Activated gamma-delta T cell treated with Interleukin-2 at 50 U/mL for 16 hours (primary cell): ENCODE measurements at regions not wholly inside any gene's neighbourhood (a gene's known extent, or its start where the extent isn't known, plus 50 kb on each side); places are given as distances from the start of the nearest gene placed in this dataset.
"Not testable (repeated sequence)": the region's sequence is repeated elsewhere in the genome, so short reads cannot be mapped to it uniquely, and the experiment has no call there.

ENCODE experiments used
- DNase-seq: peaks from one replicate; pipeline ENCODE4 v3.0.0-alpha.2; 2020

DNA sequence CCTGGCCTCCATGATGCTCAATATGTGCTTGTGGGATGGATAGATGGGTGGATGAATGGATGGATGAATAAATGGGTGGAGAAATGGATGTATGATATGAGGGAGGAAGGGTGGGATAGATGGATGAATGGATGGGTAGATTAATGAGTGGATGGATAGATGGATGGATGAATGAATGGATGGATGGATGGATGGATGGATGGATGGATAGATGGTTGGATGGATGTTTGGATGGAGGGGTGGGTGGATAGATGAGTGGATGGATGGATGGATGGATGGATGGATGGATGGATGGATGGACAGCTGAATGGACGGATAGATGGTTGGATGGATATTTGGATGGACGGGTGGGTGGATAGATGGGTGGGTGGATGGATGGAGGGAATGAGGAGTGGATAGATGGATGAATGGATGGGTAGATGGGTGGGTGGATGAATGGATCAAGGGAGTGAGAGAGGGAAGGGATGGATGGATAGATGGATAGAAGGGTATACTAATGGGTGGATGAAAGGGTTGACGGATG is 139.4 kb downstream of the CEBPB start:
- no peak for DNase-seq

DNA sequence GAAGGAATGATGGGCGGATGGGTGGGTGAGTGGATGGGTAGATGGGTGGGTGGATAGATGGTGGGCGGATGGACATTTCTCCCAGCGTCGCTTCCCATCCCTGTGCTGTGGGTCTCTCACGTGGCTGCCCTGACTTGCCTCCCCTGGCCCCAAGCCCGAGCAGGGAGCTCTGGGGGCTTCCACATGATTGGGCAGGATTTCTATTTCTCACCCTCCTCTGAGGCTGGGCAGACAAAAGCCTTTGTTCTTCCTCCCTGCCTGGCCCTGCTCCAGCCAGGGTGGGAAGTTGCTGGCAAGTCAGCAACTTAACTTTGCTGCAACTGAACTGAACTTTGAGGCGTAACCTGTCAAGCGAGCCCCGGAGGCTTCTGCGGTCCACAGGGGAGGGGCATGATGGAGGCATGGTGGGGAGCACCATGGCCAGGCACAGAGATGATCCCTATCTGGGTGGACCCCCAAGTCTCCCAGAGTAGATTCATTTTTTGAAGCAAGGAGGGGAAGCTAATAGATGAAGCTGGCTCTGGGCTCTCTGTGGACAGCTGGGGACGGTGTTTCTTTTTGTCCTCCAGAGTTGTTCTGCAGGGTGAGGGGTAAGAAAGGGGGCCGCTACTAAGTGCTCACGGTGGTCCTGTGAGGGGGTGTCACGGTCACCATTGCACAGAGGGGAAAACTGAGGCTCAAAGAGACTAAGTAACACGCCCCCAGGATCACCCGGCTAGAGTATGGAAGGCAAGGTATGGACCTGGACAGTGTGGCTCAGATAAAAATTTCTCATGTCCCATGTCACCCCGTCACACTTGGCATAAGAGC is 140.1 kb downstream of the CEBPB start:
- DNase-seq, result no peak

DNA sequence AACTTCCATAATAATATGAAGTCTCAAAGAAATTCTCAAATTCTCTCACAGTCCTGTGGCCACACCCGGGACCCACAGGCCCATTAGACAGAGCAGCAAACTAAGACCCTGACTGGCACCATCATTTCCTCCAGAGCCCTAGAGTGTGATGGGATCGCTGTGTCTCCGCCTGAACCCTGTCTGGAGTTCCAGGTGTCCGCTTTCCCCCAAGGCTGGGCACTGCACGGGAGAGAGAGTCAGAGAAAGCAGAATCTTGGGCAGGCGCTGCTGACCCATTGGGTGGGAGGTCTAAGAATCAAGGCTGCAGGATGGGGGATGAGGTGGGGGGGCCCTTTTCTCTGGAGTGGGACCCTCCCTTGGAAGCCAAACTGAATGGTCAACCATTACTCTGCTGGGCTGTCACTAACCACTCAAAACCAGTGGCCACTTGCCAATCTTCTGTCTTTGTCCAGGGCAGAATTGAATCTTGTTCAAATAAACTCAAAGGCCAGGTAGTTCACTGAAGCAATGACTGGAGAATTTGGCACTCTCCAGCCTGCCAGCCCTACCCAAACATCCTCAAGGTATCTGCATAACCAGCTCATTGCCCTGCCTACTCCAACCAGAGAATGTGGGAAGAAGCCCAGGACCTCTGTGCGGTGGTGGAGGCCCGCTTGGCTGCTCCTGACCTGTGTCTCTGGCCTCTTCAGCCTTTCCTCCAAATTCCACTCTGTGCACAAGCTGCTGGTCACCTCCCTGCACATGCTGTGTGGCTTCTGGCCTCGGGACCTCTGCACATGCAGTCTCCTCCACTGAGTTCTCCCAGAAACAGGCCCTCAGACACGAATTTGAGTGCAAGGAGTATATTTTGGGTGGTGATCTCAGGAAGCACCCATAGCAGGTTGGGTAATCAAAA is 141.1 kb downstream of the CEBPB start:
- DNase-seq, result no peak

DNA sequence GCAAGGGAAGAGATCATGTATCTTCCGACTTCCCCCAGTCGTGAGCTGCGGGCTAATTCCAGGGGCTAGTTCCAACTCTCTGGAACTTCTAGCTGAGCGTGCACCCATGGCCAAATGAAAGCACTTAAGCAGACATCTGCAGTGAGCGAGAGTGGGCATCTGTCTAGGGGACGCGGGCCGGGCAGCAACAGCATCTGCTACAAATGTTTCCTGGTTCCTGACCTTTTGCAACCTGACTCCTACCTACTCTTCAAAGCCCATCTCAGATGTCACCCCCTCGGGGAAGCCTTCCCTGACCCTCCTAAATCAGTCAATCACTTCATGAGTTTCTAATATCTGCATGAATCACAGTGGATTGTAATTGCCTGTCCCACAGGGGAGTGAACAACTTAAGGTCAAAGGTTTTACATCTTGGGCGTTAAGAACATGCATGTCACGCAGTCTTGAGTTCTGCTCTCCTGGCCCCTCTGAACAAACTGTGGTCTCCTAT is 141.9 kb downstream of the CEBPB start:
- DNase-seq, result no peak

DNA sequence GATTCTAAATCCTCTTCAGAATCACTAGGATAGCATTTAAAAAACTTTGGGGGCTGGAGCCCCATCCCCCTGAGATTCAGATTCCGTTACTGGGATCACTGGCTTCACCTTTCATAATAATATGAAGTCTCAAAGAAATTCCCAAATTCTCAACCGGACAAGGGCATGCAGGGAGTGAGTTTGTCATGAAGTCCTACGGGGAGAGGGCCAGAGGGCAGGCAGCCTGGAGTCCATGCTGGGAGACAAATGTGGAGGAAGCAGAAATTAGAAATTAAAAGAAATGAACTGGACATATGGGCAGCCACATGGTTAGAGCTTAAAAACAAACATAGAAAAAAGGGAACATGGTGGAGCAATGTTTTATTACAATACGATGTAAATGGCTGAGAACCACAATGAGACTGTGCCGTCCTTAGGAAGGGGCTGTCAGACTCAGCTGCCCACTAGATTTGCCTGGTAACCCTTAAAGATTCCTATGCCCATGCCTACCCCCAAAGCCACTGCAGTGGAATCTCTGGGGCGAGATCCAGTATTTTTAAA is 142.6 kb downstream of the CEBPB start:
- DNase-seq, result no peak

DNA sequence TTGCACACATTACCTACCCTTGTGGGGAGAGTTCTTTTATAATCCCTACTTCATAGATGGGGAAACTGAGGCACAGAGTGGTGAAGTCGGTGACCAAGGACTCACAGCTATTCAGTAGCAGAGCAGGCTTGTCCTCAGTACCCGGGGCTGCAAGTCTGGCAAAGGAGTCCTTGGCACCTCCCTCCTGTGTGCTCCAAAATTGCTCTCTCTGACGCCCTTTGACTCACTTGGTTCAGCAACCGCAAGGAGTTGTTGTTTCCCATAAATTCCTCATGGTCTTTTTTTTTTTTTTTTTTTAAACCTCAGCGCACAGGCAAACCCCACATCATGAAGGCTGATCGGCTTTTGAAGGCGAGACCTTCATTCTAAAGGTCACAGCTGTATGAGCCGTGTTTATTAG is 143.2 kb downstream of the CEBPB start:
- DNase-seq, result no peak

DNA sequence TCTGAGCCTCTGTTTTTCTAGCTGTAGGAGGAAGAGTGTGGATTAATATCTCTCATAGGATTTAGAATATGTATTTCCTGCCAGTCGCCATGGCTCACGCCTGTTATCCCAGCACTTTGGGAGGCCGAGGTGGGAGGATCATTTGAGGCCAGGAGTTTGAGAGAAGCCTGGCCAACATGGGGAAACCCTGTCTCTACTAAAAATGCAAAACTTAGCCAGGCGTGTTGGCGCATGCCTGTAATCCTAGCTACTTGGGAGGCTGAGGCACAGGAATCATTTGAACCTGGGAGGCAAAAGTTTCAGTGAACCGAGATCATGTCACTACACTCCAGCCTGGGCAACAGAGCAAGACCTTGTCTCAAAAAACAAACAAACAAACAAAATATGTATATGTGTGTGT is 143.9 kb downstream of the CEBPB start:
- not testable (repeated sequence) for DNase-seq

DNA sequence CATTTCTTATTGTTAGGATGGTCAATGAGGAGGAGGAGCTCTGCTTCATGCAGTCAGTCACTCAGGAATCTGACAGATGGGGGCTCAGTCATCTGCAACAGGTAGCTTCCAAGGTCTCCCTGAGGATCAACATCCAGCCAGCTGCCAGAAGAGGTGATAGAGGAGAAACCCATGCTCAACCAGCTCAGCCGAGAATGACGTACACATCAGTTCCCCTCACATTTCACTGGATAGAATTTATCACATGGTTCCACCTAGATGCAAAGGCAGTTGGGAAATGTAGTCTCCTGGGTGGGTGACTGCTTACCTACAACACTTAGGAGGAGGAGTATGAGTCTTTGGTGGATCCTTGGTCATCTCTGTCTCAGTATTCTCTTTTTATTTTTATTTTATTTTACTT is 144.5 kb downstream of the CEBPB start:
- no peak for DNase-seq

DNA sequence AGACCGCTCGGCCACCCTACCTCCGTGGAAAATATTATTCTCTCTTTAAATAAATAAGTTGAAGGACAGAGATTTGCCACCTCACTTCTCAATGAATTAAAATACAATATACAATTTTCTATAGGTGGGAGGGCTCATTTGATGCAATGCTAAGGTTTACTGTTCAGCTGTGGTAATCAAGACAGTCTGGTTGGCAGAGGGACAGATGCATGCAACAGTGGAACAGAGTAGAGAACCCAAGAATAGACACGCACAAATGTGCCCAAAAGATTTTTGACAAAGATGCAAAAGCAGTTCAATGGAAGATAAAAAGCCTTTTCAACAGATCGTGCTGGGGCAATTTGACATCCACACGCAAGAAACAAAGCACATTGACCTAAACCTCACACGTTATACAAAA is 145.2 kb downstream of the CEBPB start:
- no peak for DNase-seq

DNA sequence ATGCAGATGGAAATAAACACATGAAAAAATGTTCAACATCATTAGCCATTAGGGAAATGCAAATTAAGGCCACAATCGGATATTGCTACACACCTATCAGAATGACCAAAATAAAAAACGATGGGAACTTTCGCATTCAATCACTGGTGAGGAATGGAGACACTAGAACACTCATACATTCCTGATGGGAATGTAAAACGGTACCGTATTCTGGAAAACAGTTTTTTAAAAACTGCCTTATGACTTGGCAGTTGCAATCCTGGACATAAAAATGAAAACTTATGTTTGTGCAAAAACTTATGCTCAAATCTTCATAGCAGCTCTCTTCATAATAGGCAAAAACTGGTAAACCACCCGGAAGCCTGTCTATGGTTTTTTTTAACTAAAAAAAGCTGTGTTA is 146.0 kb downstream of the CEBPB start:
- no peak for DNase-seq

DNA sequence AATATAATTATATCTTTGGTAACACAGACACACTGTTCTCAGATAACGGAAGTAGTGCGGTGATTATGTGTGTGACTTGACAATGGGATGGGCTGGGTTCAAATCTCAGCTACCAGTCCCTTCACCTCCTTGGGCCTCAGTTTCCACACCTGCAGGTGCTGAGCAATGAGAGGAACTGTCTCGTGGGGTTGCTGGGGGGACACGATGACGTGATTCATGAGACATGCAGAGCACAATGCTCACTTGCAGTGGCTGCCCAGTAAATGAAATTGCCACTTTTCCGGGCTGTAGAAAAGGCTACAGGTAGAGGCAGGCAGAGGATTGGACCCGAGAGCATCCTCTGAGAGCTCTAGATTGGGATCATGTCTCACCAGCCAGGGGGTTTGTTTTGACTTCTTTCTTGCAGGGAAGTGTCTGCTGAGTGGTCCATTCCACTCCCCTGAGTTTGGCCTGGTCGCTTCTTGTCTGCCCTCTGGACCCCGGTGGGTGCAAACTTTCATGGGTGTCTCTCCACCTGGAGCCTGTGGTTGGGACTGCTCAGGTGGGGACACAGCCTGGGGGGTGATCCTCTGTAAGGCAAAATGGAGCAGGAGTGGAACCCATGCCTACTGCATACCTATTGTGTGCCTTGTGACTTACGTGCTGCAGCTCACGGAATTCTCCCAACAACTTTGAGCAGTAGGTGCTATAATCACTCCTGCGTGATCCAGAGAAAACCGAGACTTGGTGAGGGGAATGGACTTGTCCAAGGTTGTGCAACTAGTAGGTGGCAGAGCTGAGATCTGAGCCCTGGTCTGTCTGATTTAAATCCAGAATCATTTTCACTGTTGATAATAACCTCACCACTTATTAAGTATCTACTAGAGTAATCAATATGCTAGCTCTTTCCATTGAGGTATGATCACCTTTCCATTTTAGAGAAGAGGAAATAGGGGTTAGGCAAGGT is 147.2 kb downstream of the CEBPB start:
- DNase-seq, result no peak

DNA sequence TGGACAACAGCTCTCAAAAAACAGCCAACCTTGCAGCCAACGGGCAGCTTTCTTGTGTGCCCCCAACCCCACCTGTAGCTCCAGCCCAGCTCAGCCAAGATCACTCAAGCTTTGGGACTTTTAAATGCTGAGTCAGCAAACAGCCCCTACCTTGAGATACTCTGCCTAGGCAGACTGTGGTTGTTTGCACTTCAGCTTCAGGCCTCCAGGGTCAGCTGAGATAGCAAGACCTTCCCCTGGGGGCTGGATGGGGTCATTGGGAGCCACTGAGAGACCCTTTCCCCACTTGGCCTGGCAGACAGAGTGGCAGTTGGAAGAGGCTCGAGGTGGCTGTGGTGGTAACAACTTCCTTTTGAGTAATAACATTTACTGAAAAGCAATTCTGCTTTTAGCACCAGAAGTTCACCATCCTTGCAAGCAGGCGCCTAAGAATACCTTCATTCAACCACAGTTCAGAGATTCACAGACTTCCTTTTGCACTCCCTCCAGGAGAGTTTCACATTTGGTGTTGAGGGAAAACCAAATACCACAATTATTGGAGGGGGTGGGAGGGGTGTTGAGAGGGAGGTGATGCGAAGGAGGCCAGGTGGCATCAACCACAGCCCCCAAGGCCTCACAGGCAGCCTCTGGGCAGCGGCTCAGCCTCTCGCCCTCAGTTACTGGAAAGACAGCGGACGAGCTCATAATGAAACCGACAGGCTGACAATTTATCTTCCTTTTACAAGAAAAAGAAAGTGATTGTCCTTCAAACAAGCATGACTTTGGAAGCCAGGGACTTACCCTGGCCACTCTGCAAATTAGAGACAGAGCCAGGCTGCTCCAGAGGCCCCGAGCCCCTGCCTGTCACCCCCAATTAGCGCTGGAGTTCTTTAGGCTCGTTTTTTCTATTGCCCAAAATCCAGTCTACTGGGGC is 148.1 kb downstream of the CEBPB start:
- peak; percentile 14 for DNase-seq

DNA sequence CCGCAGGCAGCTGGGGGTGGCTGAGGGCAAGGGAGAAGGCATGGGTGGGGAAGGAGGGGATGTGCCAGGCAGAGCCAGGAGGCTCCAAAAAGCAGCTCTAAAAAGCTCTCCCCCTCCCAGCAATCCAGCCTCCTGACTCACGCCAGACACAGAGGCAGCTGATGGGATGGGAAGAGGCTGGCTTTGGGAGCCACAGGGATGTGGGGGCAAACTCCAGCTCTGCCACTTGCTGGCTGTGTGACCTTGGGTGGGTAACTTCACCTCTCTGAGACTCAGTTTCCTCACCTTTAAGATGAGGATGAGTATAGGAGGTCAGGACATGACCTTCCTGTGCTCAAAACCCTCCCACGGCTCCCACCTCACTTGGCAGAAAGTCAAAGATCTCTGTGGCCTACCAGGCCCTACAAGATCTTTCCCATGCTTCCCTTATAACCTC is 148.9 kb downstream of the CEBPB start:
- DNase-seq, result no peak

DNA sequence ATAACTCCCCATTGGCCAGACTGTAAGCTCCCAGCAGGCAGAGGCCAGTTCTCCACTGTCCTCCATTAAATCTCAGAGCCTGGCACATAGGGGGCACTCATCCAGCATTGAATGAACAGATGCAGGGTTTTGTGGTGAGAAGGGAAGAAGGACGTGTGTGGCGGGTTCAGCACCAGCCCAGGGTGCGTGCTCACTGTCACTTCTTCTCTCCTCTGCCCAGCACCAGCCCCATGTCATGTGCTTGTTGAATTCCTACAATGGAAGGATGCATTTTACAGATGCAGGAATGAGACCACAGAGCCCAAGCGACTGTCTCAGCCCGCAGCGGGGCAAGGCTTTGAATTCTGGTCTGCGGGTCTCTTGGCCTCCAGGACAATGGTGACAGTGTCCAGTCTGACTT is 149.9 kb downstream of the CEBPB start:
- DNase-seq, result no peak

DNA sequence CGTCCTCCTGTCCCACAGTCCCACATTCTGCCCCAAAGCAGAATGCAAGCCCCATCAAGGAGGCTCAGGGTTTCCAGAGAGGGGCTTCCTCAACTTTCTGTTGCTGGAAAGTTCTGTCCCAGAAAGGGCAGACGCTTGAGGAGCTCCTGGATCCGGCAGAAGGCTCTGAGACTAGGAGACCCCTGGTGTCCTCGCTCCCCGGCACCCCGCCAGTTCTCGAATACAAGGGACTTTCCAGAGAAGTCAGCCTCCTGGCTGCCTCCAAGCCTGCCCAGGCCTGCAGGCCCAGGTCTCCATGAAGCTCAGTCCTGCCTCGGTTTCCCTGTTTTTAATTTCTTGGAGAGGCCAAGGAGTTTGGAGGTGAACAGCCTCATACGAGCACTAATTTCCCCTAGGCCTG is 150.4 kb downstream of the CEBPB start:
- no peak for DNase-seq

DNA sequence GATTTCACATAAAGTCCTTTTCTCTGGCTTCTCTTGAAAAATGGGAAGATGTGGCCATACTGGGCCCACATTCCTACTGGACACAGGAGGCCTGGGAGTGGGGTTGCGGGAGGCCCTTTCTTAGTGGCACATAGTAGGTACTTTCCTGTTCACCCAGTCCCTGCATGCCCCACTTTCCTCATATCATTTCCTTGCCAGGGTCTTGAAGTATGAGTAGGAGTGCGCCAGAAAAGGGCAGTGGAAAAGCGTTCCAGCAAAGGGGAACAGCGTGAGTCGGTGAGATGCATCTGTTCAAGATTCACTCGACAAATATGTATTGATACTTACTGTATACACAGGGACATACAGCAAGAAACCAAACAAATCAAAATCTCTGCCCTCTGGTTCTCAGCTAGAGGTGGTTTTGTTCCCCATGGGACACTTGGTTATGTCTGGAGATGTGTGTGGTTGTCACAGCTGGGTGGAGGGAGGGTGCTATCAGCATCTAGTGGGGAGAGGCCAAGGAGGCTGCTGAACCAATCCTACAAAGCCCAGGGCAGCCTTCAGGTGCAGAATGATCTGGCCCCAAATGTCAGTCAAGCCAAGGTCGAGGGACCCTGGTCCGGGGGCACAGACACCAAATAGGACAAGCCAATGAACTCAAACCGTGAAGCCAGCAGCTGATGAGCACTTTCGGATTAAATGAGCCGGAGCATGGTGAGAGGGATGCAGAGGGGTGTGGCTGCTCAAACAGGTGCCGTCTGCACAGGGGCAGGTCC is 151.4 kb downstream of the CEBPB start:
- no peak for DNase-seq

DNA sequence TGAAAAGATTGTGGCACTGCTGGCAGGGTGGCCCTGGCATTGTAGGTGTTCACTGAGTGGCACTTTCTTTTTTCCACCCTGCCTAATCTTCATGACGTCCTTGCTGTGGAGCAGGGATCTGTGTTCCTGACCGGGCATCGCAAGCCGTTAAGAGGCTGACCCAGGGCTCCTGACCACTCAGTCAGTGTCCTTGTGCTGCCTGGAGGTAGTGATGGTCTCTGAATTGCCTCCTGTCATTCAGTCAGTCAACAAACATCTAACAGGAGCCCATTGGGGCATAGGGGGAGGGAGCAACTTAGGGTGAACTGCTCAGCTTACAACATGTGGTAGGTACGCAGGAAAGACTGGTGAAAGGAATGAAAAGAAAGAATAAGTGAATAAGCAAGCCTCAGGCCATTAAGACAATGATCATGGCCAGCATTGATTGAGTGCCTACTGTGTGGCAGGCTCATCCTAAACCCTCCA is 152.0 kb downstream of the CEBPB start:
- DNase-seq, result no peak

DNA sequence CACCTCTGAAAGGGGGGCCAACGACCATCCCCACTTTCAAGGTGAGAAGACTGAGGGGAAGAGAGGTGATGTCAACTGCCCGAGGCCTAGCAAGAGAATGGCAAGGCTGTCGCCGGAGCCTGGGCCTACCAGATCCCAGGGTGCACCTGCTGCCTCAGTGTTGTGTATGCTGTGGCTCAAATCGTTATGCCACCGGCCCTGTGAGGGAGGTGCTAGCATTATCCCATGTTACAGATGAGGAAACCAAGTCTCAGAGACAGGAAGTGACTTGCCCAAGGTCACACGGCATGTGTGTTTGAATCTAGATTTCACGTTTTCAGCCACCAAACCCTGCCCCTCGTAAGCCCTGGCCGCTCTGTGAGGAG is 152.5 kb downstream of the CEBPB start:
- DNase-seq, result no peak

DNA sequence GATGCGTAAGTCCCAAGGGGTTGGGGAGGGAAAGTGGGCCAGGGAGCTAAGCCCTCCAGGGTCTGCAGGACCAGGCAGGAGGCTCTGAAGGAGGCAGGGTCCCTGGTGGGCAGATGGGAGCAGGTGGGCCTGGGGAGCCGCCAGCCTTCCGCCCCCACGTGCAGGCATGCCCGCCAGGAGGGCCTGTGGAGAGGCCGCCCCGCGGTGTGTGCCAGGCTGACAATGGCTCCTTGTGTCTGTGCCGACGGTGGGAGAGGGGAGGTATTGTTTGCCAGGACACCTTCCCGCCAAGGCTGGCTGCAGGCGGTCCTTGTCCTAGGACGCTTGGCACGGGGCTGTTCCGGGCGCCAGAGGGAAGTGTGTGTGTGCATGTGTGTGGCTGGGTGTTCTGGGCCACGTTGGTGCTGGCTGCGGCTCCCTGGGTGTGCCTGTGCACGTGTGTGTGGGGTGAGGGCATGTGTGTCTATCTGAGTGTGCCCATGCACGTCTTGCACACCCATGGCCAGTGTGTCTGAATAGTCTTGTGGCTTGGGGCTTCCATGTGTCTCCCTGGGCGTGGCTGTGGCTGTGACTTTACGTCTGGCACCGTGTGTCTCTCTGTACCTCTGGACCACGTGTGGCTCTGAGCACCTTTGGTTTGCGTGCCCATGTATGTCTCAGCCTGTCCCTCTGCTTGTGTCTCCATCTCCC is 153.0 kb downstream of the CEBPB start:
- no peak for DNase-seq
